ENCODE measurements at regions not wholly inside any gene's neighbourhood (a gene's known extent, or its start where the extent isn't known, plus 50 kb on each side); places are given as distances from the start of the nearest gene placed in this dataset.

GRCh38 chr12:91630596-91631293 lies 448.1 kb upstream of the DCN start:
- Mint-ChIP-seq H3K27ac (no peak overlapping the region), H3K4me1 (no peaks in the 10 kb centered on the region)
- no peak for ATAC-seq (ENCODE audit: low read depth in 2 of 2)

GRCh38 chr12:91630083-91630482 lies 447.5 kb upstream of the DCN start:
- no peaks in the 10 kb centered on the region for H3K36me3 Mint-ChIP-seq
- H3K4me1 Mint-ChIP-seq, result no peaks in the 10 kb centered on the region

More at GRCh38 chr12:91630596-91631293, 448.1 kb upstream of the DCN start:
- peaks cover 5 to 21% (median 12%) of the 10 kb centered on the region in 7 donors for H3K9me3 Mint-ChIP-seq
- H3K4me3 Mint-ChIP-seq, result no peak overlapping the region
- H3K27me3 Mint-ChIP-seq, result peaks cover 0 to 8% (median 6%) of the 10 kb centered on the region in 3 donors
- no peaks in the 10 kb centered on the region for H3K36me3 Mint-ChIP-seq
- no peak for DNase-seq

GRCh38 chr12:91629440-91629839 lies 446.8 kb upstream of the DCN start:
- no peaks in the 10 kb centered on the region for H3K36me3 Mint-ChIP-seq
- H3K9me3 Mint-ChIP-seq, result peaks cover 5 to 27% (median 12%) of the 10 kb centered on the region in 7 donors
- H3K27me3 Mint-ChIP-seq, result peaks cover 0 to 6% (median 1%) of the 10 kb centered on the region in 3 donors
- no peaks in the 10 kb centered on the region for H3K4me1 Mint-ChIP-seq
- no peak for DNase-seq
- no peak overlapping the region for H3K4me3 Mint-ChIP-seq
- ATAC-seq (ENCODE audit: low read depth in 2 of 2), result no peak
- H3K27ac Mint-ChIP-seq, result no peak overlapping the region

More at GRCh38 chr12:91630083-91630482, 447.5 kb upstream of the DCN start:
- Mint-ChIP-seq H3K27ac (no peak overlapping the region), H3K4me3 (no peak overlapping the region), H3K27me3 (peaks cover 0 to 6% (median 5%) of the 10 kb centered on the region in 3 donors), H3K9me3 (peaks cover 5 to 23% (median 12%) of the 10 kb centered on the region in 7 donors)
- DNase-seq (no peak), ATAC-seq (ENCODE audit: low read depth in 2 of 2) (no peak)

DNA sequence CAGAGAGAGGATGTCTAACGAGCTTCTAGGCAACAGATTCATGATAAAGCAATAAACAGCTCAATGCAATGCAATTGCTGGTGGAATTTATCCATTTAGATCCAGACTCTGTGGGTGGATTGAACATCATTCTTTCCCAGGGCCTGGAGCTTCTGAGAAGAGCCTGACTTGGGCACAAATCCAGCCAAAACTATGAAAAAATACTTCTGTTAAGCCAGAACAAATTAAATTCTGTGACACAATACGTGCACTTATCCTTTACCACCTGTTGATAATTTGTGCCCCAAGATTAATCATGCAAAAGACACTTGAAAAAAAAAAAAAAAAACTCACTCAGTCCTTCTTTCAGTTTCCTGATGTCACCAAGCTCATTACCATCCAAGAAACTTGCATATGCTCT lies 446.0 kb upstream of the DCN start:
- ATAC-seq (ENCODE audit: low read depth in 2 of 2), result no peak
- peaks cover 6 to 9% (median 6%) of the 10 kb centered on the region in 3 donors for H3K27me3 Mint-ChIP-seq
- H3K36me3 Mint-ChIP-seq, result no peaks in the 10 kb centered on the region
- no peaks in the 10 kb centered on the region for H3K4me1 Mint-ChIP-seq
- H3K27ac Mint-ChIP-seq, result no peak overlapping the region
- peaks cover 5 to 27% (median 12%) of the 10 kb centered on the region in 7 donors for H3K9me3 Mint-ChIP-seq
- no peak overlapping the region for H3K4me3 Mint-ChIP-seq
- no peak for DNase-seq

- DNase-seq (no peak), ATAC-seq (ENCODE audit: low read depth in 2 of 2) (no peak)
- Mint-ChIP-seq H3K9me3 (peaks cover 5 to 27% (median 12%) of the 10 kb centered on the region in 7 donors), H3K4me3 (no peak overlapping the region), H3K36me3 (no peaks in the 10 kb centered on the region), H3K27me3 (peaks cover 7 to 13% (median 11%) of the 10 kb centered on the region in 3 donors), H3K27ac (no peak overlapping the region), H3K4me1 (no peaks in the 10 kb centered on the region)
Observed at GRCh38 chr12:91627225-91627624, 444.6 kb upstream of the DCN start.

DNA sequence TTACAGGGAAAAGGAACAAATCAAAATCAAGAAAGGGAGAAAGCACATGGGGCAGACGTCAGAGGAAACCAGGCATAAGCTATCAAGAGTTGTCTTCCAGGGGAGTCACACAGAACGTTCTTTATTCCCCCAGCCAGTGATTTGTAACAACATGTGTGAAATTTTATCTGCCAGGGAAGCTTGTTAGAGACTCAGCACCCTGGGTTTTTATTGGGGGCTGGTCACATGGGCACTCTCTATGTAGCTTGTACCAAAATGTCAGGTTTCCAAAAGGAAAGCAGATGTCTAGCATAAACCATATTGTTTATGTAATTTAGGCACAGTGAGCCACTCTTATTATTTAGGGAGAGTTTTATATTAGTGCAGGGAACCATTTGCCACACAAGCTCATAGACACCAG lies 440.4 kb upstream of the DCN start:
- no peaks in the 10 kb centered on the region for H3K36me3 Mint-ChIP-seq
- peaks cover 5 to 27% (median 12%) of the 10 kb centered on the region in 7 donors for H3K9me3 Mint-ChIP-seq
- no peak overlapping the region for H3K4me3 Mint-ChIP-seq

GRCh38 chr12:91622037-91622436 lies 439.4 kb upstream of the DCN start:
- DNase-seq (no peak), ATAC-seq (ENCODE audit: low read depth in 2 of 2) (no peak)
- Mint-ChIP-seq H3K27ac (no peak overlapping the region), H3K36me3 (no peaks in the 10 kb centered on the region), H3K27me3 (peaks cover 26 to 44% (median 28%) of the 10 kb centered on the region in 3 donors), H3K9me3 (peaks cover 0 to 21% (median 10%) of the 10 kb centered on the region in 7 donors), H3K4me3 (no peak overlapping the region), H3K4me1 (no peaks in the 10 kb centered on the region)

More for the DNA sequence above, 440.4 kb upstream of the DCN start:
- Mint-ChIP-seq H3K4me1 (no peaks in the 10 kb centered on the region), H3K27me3 (peaks cover 24 to 41% (median 26%) of the 10 kb centered on the region in 3 donors), H3K27ac (no peak overlapping the region)
- ATAC-seq (ENCODE audit: low read depth in 2 of 2), result no peak
- no peak for DNase-seq

DNA sequence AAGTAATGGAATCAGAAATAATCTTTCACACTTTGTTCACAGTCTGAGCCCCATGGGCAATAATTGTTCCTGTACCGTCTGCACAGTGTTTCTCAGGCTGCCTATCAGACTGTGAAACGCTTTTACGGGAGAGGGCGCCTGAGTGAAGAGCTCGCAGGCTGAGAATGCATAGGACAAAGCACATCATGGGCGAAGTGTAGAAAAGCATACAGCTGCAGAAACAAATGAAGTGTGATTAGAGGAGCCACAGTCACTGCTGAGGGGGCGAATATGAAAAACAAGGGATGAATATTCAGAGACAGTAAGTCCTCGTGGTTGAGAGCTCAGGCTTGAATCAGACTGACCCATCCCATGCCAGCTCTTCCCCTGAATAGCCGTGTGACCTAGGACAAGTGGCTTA lies 438.4 kb upstream of the DCN start:
- DNase-seq (no peak), ATAC-seq (ENCODE audit: low read depth in 2 of 2) (no peak)
- H3K36me3 Mint-ChIP-seq, result no peaks in the 10 kb centered on the region
- H3K27me3 Mint-ChIP-seq, result peaks cover 26 to 44% (median 28%) of the 10 kb centered on the region in 3 donors
- H3K4me1 Mint-ChIP-seq, result no peaks in the 10 kb centered on the region
- H3K9me3 Mint-ChIP-seq, result peaks cover 0 to 10% (median 2%) of the 10 kb centered on the region in 7 donors
- no peak overlapping the region for H3K4me3 Mint-ChIP-seq
- no peak overlapping the region for H3K27ac Mint-ChIP-seq

GRCh38 chr12:91620422-91620821 lies 437.8 kb upstream of the DCN start:
- H3K27me3 Mint-ChIP-seq, result peaks cover 26 to 44% (median 28%) of the 10 kb centered on the region in 3 donors
- H3K9me3 Mint-ChIP-seq, result peaks cover 0 to 7% (median 0%) of the 10 kb centered on the region in 7 donors
- peak overlapping the region in 1 of 6 donors; percentile 18 for H3K27ac Mint-ChIP-seq
- DNase-seq (no peak), ATAC-seq (ENCODE audit: low read depth in 2 of 2) (no peak)
- H3K4me1 Mint-ChIP-seq, result no peaks in the 10 kb centered on the region
- no peak overlapping the region for H3K4me3 Mint-ChIP-seq
- no peaks in the 10 kb centered on the region for H3K36me3 Mint-ChIP-seq

- no peak for ATAC-seq (ENCODE audit: low read depth in 2 of 2)
Observed at GRCh38 chr12:91618281-91618680, 435.7 kb upstream of the DCN start.

GRCh38 chr12:91617818-91618217 lies 435.2 kb upstream of the DCN start:
- no peak overlapping the region for H3K27ac Mint-ChIP-seq
- no peak for ATAC-seq (ENCODE audit: low read depth in 2 of 2)
- H3K36me3 Mint-ChIP-seq, result no peaks in the 10 kb centered on the region
- no peak overlapping the region for H3K4me3 Mint-ChIP-seq
- H3K27me3 Mint-ChIP-seq, result peaks cover 18 to 33% (median 26%) of the 10 kb centered on the region in 3 donors
- H3K4me1 Mint-ChIP-seq, result no peaks in the 10 kb centered on the region
- DNase-seq, result no peak
- H3K9me3 Mint-ChIP-seq, result peaks cover 0 to 2% (median 0%) of the 10 kb centered on the region in 7 donors

More at GRCh38 chr12:91618281-91618680, 435.7 kb upstream of the DCN start:
- no peaks in the 10 kb centered on the region for H3K36me3 Mint-ChIP-seq
- H3K4me1 Mint-ChIP-seq, result no peaks in the 10 kb centered on the region
- peaks cover 20 to 33% (median 28%) of the 10 kb centered on the region in 3 donors for H3K27me3 Mint-ChIP-seq
- H3K4me3 Mint-ChIP-seq, result no peak overlapping the region
- DNase-seq, result no peak
- peaks cover 0 to 2% (median 0%) of the 10 kb centered on the region in 7 donors for H3K9me3 Mint-ChIP-seq
- no peak overlapping the region for H3K27ac Mint-ChIP-seq

DNA sequence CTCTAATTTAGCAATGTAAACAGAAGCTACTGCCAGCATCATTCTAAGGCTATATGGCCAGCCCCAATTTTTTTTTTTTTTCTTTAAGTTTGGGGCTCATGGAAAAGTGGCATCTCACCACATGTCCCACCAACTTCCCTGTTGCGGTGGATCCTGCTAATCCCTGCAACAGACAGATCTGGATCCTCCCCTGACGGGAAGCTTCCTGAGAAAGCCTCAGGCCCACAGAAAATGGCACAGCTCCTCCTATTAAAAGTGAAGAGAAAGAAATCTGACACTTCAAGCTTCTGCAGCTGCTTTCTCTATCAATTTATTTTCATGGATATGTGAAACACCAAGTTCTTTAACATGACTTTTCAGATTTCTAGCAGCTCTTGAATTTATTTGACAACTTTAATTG lies 433.8 kb upstream of the DCN start:
- Mint-ChIP-seq H3K4me3 (no peak overlapping the region), H3K36me3 (no peaks in the 10 kb centered on the region), H3K9me3 (peaks cover 0 to 2% (median 0%) of the 10 kb centered on the region in 7 donors), H3K4me1 (no peaks in the 10 kb centered on the region), H3K27ac (no peak overlapping the region), H3K27me3 (peaks cover 11 to 33% (median 23%) of the 10 kb centered on the region in 3 donors)
- ATAC-seq (ENCODE audit: low read depth in 2 of 2) (no peak), DNase-seq (no peak)

DNA sequence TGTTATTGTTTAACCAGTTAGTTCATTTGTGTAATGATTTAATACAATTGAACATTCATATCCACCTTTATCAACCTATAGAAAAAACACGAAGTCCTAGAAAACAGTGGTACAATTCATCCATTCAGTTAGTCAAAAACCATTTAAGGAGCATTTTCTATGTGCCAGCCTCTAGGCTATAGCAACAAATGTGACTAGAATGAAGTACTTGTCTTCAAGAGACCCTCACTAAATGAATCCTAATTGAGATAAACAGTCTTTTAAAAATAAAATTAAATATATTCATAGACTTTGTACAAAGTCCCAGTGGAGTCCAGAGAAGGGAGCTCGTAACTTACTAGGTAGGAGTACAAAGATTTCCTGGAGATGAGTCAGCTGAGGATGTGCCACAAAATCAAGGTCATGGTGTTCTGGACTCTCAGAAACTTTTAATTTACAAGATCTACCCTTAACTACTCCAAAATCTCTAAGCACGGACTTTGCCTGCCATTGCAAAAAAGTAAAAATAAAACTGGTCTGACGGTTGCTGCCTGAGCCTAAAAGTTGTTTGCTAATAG lies 430.7 kb upstream of the DCN start:
- Mint-ChIP-seq H3K36me3 (no peaks in the 10 kb centered on the region), H3K4me3 (no peak overlapping the region), H3K27me3 (peaks cover 4 to 6% (median 5%) of the 10 kb centered on the region in 3 donors), H3K9me3 (no peaks in the 10 kb centered on the region), H3K4me1 (no peaks in the 10 kb centered on the region), H3K27ac (no peak overlapping the region)
- DNase-seq (no peak), ATAC-seq (ENCODE audit: low read depth in 2 of 2) (no peak)

GRCh38 chr12:91610561-91610960 lies 427.9 kb upstream of the DCN start:
- Mint-ChIP-seq H3K4me1 (no peaks in the 10 kb centered on the region), H3K9me3 (no peaks in the 10 kb centered on the region), H3K36me3 (no peaks in the 10 kb centered on the region), H3K27me3 (peaks cover 0 to 10% (median 0%) of the 10 kb centered on the region in 3 donors), H3K4me3 (no peak overlapping the region), H3K27ac (no peak overlapping the region)
- no peak for ATAC-seq (ENCODE audit: low read depth in 2 of 2)
- no peak for DNase-seq
